Type B pancreatic cell (in vitro differentiated cells): ENCODE measurements at regions not wholly inside any gene's neighbourhood (a gene's known extent, or its start where the extent isn't known, plus 50 kb on each side); places are given as distances from the start of the nearest gene placed in this dataset.
"Not testable (repeated sequence)": the region's sequence is repeated elsewhere in the genome, so short reads cannot be mapped to it uniquely, and the experiment has no call there.

Source experiments
- DNase-seq: peaks from one replicate; pipeline ENCODE4 v3.0.0; 2021; ENCODE audit warnings: mixed read lengths; ENCODE audit not compliant: unreplicated experiment; ENCODE audit errors: extremely low spot score
- H3K27ac Mint-ChIP-seq: 2 replicates; pipeline ENCODE4 v1.8.0; 2021; ENCODE audit warnings: mild to moderate bottlenecking, mixed read lengths
- H3K27me3 Mint-ChIP-seq: 2 replicates; pipeline ENCODE4 v1.8.0; 2021; ENCODE audit warnings: mixed read lengths
- H3K36me3 Mint-ChIP-seq: 2 replicates; pipeline ENCODE4 v1.8.0; 2021; ENCODE audit warnings: mixed read lengths
- H3K4me1 Mint-ChIP-seq: one replicate; pipeline ENCODE4 v1.8.0; 2021; ENCODE audit warnings: mixed read lengths; ENCODE audit not compliant: unreplicated experiment
- H3K4me3 Mint-ChIP-seq: 2 replicates; pipeline ENCODE4 v1.8.0; 2021; ENCODE audit warnings: mild to moderate bottlenecking, mixed read lengths
- H3K9me3 Mint-ChIP-seq: 2 replicates; pipeline ENCODE4 v1.8.0; 2021; ENCODE audit warnings: mixed read lengths
- TF ChIP-seq, protein P1 (sequence below): fragments of 200-600 bp; sonication (generic); conservative IDR thresholded peaks from 2 replicates; pipeline ENCODE4 v1.5.0; 2021; ENCODE audit warnings: antibody characterized with exemption, mild to moderate bottlenecking

DNA sequence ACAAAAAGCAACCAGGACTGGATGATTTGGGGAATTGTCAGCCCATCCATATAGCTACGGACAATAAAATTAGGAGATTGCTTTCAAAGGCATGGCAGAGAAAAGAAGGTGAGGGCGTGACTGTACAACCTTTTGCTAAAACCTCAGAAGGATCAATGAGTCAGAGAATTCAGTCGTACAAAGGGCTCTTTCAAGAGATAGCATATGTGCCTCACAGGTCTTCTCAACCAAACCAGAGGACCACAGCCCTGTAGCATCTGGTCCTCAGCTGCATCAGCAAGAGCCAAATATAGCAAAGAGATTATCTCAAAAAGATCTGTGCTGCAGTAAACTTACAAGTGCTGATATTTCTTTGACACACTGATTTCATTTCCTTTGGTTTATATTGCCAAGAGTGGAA lies 149.9 kb upstream of the RAB6C start:
- Mint-ChIP-seq H3K27ac (no peak overlapping the region), H3K4me1 (no peaks in the 10 kb centered on the region), H3K36me3 (peaks cover 7% of the 10 kb centered on the region), H3K27me3 (peaks cover 3% of the 10 kb centered on the region), H3K9me3 (peaks cover 28% of the 10 kb centered on the region), H3K4me3 (no peak overlapping the region)
- DNase-seq = no peak
- TF ChIP-seq, protein P1, sequence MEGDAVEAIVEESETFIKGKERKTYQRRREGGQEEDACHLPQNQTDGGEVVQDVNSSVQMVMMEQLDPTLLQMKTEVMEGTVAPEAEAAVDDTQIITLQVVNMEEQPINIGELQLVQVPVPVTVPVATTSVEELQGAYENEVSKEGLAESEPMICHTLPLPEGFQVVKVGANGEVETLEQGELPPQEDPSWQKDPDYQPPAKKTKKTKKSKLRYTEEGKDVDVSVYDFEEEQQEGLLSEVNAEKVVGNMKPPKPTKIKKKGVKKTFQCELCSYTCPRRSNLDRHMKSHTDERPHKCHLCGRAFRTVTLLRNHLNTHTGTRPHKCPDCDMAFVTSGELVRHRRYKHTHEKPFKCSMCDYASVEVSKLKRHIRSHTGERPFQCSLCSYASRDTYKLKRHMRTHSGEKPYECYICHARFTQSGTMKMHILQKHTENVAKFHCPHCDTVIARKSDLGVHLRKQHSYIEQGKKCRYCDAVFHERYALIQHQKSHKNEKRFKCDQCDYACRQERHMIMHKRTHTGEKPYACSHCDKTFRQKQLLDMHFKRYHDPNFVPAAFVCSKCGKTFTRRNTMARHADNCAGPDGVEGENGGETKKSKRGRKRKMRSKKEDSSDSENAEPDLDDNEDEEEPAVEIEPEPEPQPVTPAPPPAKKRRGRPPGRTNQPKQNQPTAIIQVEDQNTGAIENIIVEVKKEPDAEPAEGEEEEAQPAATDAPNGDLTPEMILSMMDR = no peak

DNA sequence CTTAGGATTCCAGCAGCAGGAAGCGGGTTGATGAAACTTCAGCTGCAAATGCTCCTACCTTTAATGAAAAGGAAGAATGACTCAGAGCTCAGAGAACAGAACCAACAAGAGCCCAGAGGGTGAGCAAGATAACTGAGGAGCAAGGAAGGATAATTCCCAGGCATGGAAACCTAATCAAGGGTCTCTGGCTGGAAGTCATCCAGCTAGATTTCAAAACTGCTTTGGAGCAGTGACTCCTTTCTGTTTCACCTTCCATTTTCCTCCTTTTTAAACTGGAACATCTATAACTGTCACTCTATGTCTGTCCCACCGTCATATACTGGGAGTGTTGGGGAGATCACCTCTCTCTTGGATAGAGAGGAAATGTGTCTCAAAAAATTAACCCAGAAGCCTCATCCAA lies 148.4 kb upstream of the RAB6C start:
- DNase-seq = no peak
- no peak overlapping the region for H3K4me3 Mint-ChIP-seq
- no peaks in the 10 kb centered on the region for H3K4me1 Mint-ChIP-seq
- TF ChIP-seq, protein P1 = no peak
- peaks cover 4% of the 10 kb centered on the region for H3K36me3 Mint-ChIP-seq
- H3K27ac Mint-ChIP-seq = no peak overlapping the region
- H3K9me3 Mint-ChIP-seq = peaks cover 28% of the 10 kb centered on the region
- peaks cover 3% of the 10 kb centered on the region for H3K27me3 Mint-ChIP-seq

DNA sequence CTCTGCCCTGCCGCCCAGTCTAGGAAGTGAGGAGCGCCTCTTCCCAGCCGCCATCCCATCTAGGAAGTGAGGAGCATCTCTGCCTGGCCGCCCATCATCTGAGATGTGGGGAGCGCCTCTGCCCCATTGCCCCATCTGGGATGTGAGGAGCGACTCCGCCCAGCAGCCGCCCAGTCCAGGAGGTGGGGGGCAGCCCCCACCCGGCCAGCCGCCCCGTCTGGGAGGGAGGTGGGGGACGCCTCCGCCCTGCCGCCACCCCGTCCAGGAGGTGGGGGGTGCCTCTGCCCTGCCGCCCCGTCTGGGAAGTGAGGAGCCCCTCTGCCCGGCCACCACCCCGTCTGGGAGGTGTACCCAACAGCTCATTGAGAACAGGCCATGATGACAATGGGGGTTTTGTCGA lies 146.0 kb upstream of the RAB6C start:
- DNase-seq, H3K27me3 Mint-ChIP-seq, H3K27ac Mint-ChIP-seq, H3K4me3 Mint-ChIP-seq, H3K36me3 Mint-ChIP-seq, H3K4me1 Mint-ChIP-seq: not testable (repeated sequence)
- H3K9me3 Mint-ChIP-seq = peaks cover 28% of the 10 kb centered on the region

DNA sequence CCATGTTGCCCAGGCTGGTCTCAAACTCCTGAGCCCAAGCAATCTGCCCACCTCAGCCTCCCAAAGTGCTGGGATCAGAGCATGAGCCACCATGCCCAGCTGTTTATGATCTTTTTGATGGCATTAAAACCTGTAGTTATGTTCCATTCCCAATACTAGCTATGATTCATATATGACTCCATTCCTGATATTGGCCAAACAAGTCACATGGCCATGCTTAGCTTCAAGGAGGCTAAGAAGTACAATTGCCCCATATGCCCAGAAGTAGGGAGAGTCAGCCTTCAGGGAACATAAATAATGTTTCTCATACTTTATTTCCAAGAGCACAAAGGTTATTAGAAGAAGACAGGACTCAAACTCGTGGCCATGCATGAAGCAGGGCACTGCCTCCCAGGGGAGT lies 132.4 kb upstream of the RAB6C start:
- Mint-ChIP-seq H3K27ac (no peak overlapping the region), H3K36me3 (no peaks in the 10 kb centered on the region), H3K9me3 (peaks cover 2% of the 10 kb centered on the region), H3K4me1 (peaks cover 4% of the 10 kb centered on the region), H3K27me3 (peaks cover 3% of the 10 kb centered on the region), H3K4me3 (no peak overlapping the region)
- TF ChIP-seq, protein P1 = no peak
- no peak for DNase-seq

DNA sequence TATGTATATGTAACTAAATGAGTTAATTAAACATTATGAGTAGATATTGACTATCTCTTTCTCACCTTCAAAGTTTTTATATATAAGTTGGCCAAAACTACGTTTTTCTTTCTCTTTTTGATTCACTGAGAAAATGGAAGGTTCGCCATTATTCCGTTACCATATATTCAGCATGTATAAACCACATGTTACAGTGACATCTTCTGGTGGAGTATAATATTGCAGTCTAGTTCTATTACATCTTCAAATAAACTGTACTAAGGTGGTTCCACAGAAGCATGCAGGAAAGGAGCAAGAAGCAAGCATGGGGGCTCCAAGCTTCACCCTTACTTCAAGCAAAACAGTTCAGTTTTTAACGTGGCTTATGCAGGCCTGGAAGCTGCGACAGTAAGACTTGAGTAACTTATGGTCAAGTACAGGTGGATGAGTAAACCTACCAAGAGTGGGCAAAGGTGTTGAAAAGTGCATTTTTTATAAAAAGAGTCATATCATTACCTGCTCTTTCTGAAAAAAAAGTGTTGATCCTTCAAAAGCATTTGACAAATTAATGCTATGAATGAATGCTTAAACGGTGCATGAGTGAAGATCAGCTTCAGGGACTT lies 129.8 kb upstream of the RAB6C start:
- TF ChIP-seq, protein P1 = peak; percentile 91
- Mint-ChIP-seq H3K27ac (no peak overlapping the region), H3K4me3 (no peak overlapping the region), H3K36me3 (no peaks in the 10 kb centered on the region), H3K9me3 (peaks cover 4% of the 10 kb centered on the region), H3K27me3 (peaks cover 3% of the 10 kb centered on the region), H3K4me1 (peaks cover 4% of the 10 kb centered on the region)
- DNase-seq = no peak

DNA sequence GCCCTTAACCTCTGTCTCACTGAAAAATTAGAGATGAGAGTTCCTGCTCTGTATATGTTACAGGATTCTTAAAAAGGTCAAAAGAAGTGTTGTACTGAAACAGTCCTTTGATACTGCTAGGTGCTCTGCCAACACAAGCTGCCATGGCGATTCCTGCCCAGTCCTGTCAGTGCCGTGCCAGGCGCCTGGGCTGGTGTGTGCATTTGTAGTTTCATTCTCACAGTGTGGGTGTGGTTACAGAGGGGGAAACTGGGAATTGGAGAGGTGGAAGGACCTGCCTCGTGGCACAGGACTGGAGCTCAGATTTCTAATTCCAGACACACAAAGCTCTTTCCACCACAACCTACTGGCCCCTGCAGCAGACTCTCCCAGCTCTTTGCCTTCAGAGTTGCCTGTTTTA lies 122.3 kb upstream of the RAB6C start:
- DNase-seq = no peak
- H3K27me3 Mint-ChIP-seq = peaks cover 3% of the 10 kb centered on the region
- H3K4me3 Mint-ChIP-seq = no peak overlapping the region
- H3K36me3 Mint-ChIP-seq = no peaks in the 10 kb centered on the region
- TF ChIP-seq, protein P1 = no peak
- peaks cover 5% of the 10 kb centered on the region for H3K9me3 Mint-ChIP-seq
- no peak overlapping the region for H3K27ac Mint-ChIP-seq
- H3K4me1 Mint-ChIP-seq = peaks cover 4% of the 10 kb centered on the region
